Neural crest cell (in vitro differentiated cells): ENCODE measurements at regions not wholly inside any gene's neighbourhood (a gene's known extent, or its start where the extent isn't known, plus 50 kb on each side); places are given as distances from the start of the nearest gene placed in this dataset.

Source experiments
- DNase-seq: peaks from one replicate; pipeline ENCODE4 v3.0.0; 2021; ENCODE audit warnings: low read depth, mixed read lengths, low spot score
- H3K27ac Mint-ChIP-seq: one replicate; pipeline ENCODE4 v1.8.0; 2021; ENCODE audit warnings: mild to moderate bottlenecking, mixed read lengths; ENCODE audit not compliant: unreplicated experiment
- H3K27me3 Mint-ChIP-seq: 2 replicates; pipeline ENCODE4 v1.8.0; 2021; ENCODE audit warnings: low read depth, mild to moderate bottlenecking, mixed read lengths
- H3K36me3 Mint-ChIP-seq: 2 replicates; pipeline ENCODE4 v1.8.0; 2021; ENCODE audit warnings: low read depth, mild to moderate bottlenecking, mixed read lengths
- H3K4me1 Mint-ChIP-seq: 2 replicates; pipeline ENCODE4 v1.8.0; 2021; ENCODE audit warnings: mixed read lengths
- H3K4me3 Mint-ChIP-seq: one replicate; pipeline ENCODE4 v1.8.0; 2021; ENCODE audit warnings: mild to moderate bottlenecking, mixed read lengths
- H3K9me3 Mint-ChIP-seq: 2 replicates; pipeline ENCODE4 v1.8.0; 2021; ENCODE audit warnings: mixed read lengths
- TF ChIP-seq, protein P1 (sequence below): fragments of 200-600 bp; sonication (generic); conservative IDR thresholded peaks from 2 replicates; pipeline ENCODE4 v1.5.0; 2021; ENCODE audit warnings: antibody characterized with exemption, mild to moderate bottlenecking

DNA sequence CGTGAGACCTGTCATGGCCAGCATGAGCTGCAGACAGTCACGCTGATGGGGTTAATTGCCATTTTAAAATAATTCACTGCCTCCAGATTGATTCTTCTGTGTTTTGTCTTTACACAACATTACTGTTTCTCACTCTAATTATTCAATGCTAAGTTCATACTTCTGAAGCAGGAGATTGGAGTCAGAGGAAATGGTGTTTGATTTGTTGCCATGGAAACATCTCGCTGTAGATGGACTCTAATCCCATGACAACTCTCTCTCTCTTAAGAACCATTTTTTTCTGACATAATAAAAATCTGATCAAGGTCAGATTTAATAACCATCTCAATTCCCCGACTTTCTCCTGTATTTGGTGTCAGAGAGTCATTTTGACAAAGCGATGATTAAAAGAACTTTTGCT lies 209.0 kb downstream of the IDS start:
- Mint-ChIP-seq H3K36me3 (no peaks in the 10 kb centered on the region), H3K4me3 (no peak overlapping the region), H3K27me3 (no peaks in the 10 kb centered on the region), H3K4me1 (peaks cover 5% of the 10 kb centered on the region), H3K27ac (no peak overlapping the region), H3K9me3 (peaks cover 13% of the 10 kb centered on the region)
- DNase-seq: no peak
- TF ChIP-seq, protein P1, sequence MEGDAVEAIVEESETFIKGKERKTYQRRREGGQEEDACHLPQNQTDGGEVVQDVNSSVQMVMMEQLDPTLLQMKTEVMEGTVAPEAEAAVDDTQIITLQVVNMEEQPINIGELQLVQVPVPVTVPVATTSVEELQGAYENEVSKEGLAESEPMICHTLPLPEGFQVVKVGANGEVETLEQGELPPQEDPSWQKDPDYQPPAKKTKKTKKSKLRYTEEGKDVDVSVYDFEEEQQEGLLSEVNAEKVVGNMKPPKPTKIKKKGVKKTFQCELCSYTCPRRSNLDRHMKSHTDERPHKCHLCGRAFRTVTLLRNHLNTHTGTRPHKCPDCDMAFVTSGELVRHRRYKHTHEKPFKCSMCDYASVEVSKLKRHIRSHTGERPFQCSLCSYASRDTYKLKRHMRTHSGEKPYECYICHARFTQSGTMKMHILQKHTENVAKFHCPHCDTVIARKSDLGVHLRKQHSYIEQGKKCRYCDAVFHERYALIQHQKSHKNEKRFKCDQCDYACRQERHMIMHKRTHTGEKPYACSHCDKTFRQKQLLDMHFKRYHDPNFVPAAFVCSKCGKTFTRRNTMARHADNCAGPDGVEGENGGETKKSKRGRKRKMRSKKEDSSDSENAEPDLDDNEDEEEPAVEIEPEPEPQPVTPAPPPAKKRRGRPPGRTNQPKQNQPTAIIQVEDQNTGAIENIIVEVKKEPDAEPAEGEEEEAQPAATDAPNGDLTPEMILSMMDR: no peak

- Mint-ChIP-seq H3K27ac (no peak overlapping the region), H3K27me3 (no peaks in the 10 kb centered on the region), H3K9me3 (peaks cover 3% of the 10 kb centered on the region), H3K36me3 (no peaks in the 10 kb centered on the region), H3K4me1 (peaks cover 5% of the 10 kb centered on the region), H3K4me3 (no peak overlapping the region)
- TF ChIP-seq, protein P1: peak; percentile 79
- DNase-seq: peak; percentile 43
These were observed 218.2 kb downstream of the IDS start for GRCh38 chrX:149286940-149287349.

GRCh38 chrX:149284616-149285015 lies 220.5 kb downstream of the IDS start:
- Mint-ChIP-seq H3K9me3 (peaks cover 3% of the 10 kb centered on the region), H3K27me3 (no peaks in the 10 kb centered on the region), H3K4me1 (peaks cover 5% of the 10 kb centered on the region), H3K36me3 (no peaks in the 10 kb centered on the region), H3K27ac (no peak overlapping the region), H3K4me3 (no peak overlapping the region)
- no peak for DNase-seq
- TF ChIP-seq, protein P1: no peak

DNA sequence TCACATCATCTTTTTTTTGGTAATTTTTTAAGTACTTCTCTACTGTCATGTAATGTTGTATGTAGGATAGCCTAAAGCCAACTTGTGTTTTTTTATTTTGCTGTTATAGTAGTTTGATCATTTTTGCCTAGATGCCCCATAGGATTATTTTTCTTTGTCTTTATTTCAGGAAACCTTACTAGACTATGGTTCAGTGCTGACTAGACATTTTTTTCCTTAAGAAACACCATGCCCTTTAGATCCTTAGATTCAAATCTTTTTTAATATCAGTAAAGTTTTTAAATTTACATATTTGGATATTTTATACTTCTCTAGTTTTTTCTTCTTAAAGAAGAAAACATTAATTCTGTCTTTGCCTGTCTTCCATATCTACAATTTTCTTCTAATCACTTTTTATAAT lies 221.3 kb downstream of the IDS start:
- Mint-ChIP-seq H3K4me3 (no peak overlapping the region), H3K4me1 (peaks cover 5% of the 10 kb centered on the region), H3K9me3 (peaks cover 9% of the 10 kb centered on the region), H3K36me3 (no peaks in the 10 kb centered on the region), H3K27me3 (no peaks in the 10 kb centered on the region), H3K27ac (no peak overlapping the region)
- DNase-seq: no peak
- TF ChIP-seq, protein P1: no peak

- Mint-ChIP-seq H3K9me3 (peaks cover 12% of the 10 kb centered on the region), H3K36me3 (no peaks in the 10 kb centered on the region), H3K4me3 (no peak overlapping the region), H3K27me3 (no peaks in the 10 kb centered on the region), H3K27ac (no peak overlapping the region), H3K4me1 (peaks cover 5% of the 10 kb centered on the region)
- DNase-seq: no peak
- TF ChIP-seq, protein P1: no peak
These were observed 222.2 kb downstream of the IDS start for GRCh38 chrX:149282909-149283308.

- no peak for DNase-seq
- peaks cover 5% of the 10 kb centered on the region for H3K4me1 Mint-ChIP-seq
- no peak overlapping the region for H3K4me3 Mint-ChIP-seq
- no peaks in the 10 kb centered on the region for H3K27me3 Mint-ChIP-seq
- H3K36me3 Mint-ChIP-seq: no peaks in the 10 kb centered on the region
- H3K27ac Mint-ChIP-seq: no peak overlapping the region
- TF ChIP-seq, protein P1: no peak
- H3K9me3 Mint-ChIP-seq: peaks cover 12% of the 10 kb centered on the region
These were observed 225.1 kb downstream of the IDS start for GRCh38 chrX:149280011-149280410.
